IPS DF 4.7 (cell line): ENCODE measurements at regions not wholly inside any gene's neighbourhood (a gene's known extent, or its start where the extent isn't known, plus 50 kb on each side); places are given as distances from the start of the nearest gene placed in this dataset.
"Not testable (repeated sequence)": the region's sequence is repeated elsewhere in the genome, so short reads cannot be mapped to it uniquely, and the experiment has no call there.

Experiments
- DNase-seq: peaks from one replicate; pipeline ENCODE4 v3.0.0-alpha.2; 2013; ENCODE audit warnings: low spot score; ENCODE audit errors: extremely low read depth

GRCh38 chr5:93359296-93359959 lies 221.6 kb downstream of the NR2F1-AS1 start:
- DNase-seq: no peak

DNA sequence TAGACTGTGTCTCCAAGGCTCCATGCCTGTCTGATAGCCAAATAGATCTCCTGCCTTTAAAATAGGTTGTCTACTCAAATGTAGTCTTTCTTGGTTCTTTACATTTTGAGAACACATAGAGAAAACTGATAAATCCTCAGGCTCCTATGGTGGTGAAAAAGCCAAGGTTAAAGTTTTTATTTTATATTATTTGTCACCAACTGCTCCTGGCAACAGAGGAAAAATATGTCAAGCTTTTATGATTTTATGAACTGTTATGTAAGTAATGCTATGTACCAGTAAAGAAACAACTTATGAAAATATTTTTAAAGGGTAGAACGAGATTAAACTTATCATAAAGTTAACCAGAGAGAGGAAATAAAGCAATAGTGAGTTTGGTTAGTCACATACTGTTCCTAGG lies 222.8 kb downstream of the NR2F1-AS1 start:
- no peak for DNase-seq

GRCh38 chr5:93357686-93358085 lies 223.3 kb downstream of the NR2F1-AS1 start:
- no peak for DNase-seq

DNA sequence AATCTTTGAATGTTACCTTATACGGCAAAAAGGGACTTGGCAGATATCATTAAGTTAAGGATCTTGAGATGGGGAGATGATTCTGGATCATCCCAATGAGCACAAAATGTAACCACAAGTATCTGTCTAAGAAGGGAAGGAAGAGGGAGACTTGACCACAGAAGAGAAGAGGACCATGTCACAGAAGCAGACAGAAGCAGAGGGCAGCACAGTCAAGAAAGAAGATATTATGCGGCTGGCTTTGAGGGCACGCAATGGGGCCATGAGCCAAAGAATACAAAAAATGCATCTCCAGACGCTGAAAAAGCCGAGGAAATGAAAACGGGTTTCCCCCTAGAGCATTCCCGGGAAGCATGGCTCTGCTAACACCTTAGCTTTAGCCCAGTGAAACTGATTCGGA lies 225.3 kb downstream of the NR2F1-AS1 start:
- DNase-seq: no peak

GRCh38 chr5:93352186-93352585 lies 228.8 kb downstream of the NR2F1-AS1 start:
- DNase-seq: no peak

GRCh38 chr5:93349613-93350012 lies 231.4 kb downstream of the NR2F1-AS1 start:
- no peak for DNase-seq

- no peak for DNase-seq
Observed at GRCh38 chr5:93348231-93348630, 232.8 kb downstream of the NR2F1-AS1 start.

- not testable (repeated sequence) for DNase-seq
Observed at GRCh38 chr5:93346850-93347249, 234.2 kb downstream of the NR2F1-AS1 start.

- DNase-seq: no peak
Observed at GRCh38 chr5:93346301-93346700, 234.7 kb downstream of the NR2F1-AS1 start.

DNA sequence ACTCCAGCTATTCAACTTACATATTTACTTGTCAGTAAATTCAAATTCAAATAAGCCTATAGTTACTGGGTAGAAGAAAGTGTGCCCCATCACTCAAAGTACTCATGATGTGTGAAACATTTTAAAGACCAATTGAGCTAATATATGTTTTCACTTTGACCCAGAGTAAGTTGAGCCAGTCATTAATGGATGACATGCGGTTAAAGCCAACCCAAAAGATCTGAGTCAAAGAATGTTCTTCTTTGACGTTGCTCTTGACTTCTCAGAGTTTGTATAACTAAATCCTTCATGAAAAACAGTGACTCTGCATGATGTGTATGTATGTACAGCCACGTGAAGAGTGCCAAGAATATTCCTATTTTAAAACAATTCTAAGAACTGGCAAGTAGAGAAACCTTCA lies 237.4 kb downstream of the NR2F1-AS1 start:
- no peak for DNase-seq

DNA sequence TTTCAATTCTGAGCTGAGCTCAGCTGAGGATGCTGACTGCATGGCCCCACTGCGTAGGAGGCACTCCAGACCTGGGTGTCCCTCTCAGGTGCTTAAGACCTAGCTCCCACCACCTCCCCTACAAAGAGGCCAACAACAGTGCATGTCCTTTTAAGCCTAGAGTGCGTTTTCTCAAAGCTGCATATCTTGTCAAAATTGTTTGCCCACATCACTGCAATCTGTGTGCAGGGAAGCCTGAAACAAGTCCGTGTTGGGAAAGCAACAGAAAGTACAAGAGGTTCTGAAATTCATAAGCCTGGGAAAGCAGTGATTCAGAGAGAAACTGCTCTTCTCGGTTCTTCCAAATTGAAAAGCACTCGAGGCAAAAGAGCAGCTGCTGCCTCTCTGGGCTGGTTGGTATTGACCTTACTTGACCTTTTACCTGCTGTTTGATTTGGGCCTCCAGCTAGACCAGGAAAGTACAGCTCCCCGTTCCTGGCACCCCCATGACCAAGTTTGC lies 238.4 kb downstream of the NR2F1-AS1 start:
- no peak for DNase-seq

DNA sequence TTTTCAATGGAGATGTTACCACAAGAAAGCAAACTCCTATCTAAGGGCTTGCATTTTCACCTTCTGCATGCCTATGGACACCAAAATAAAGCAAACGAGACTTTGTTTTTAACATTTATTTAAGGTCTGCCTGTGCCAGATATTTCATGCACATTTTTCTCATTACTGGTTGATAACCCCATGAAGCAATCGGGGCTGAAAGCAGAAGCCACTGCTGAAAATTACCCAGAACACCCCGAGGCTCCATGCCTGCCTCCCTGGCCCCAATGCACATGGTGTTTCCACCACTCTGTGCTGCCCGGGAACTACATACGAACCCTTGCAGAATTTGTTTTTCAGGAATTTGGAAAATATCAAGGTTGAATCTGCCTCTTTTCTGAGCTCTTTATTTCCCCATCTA lies 240.1 kb downstream of the NR2F1-AS1 start:
- no peak for DNase-seq

- DNase-seq: no peak
Observed at GRCh38 chr5:93337138-93337537, 243.9 kb downstream of the NR2F1-AS1 start.

GRCh38 chr5:93336330-93337110 lies 244.5 kb downstream of the NR2F1-AS1 start:
- DNase-seq: no peak

DNA sequence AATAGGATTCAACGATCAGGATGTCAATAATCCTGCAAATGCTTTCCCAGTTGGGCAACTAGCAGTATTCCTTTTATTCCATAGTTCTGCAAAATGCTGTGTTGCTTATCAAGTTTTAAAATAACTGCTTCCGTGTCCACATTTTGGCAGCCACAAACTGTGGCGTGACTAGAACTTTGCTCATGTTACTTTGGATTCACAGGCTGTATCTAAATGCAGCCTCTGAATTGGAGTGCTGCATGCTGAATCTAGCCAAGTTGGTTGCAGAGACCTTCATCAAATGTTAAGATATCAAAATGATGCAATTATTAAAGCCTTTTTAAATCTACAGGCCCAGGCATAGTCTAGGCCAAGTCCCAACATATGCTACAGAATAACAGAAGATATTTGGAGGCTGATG lies 249.2 kb downstream of the NR2F1-AS1 start:
- no peak for DNase-seq

DNA sequence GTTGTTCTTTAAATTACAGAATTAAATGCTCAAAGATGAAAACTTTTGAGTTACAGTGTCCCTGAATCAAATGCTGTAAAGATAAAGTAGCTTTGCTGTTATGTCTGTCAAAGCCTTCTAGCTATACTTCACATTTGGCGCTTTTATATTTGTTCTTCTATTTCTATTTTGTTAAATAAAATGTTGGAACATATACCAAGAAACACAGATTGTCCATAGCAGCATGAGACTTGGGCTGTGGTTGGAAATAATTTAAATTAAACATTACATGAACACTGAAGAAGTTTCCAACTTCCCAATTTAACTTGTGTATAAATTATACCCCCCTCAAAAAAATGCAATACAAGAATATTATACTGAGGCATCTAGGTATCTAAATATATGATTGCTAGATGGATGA lies 249.8 kb downstream of the NR2F1-AS1 start:
- DNase-seq: no peak

GRCh38 chr5:93330506-93330905 lies 250.5 kb downstream of the NR2F1-AS1 start:
- DNase-seq: no peak

DNA sequence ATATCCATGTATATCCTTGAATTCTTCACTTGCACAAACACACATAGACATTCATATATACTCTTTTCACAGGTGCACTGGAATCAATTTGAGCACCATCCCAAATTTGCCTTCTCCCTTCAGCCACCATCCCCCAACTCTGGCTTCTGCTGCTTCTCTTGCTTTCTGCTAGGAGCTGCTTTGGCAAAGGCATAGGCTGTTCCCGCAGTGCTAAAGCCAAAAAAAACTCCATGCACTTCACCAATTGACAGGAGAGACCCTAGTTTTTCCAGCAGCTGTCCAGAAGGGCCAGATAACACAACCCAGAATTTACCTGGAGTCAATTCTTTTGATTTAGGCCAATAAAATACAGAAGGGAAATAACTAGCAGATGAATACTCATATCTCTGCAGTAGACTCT lies 251.3 kb downstream of the NR2F1-AS1 start:
- DNase-seq: no peak

DNA sequence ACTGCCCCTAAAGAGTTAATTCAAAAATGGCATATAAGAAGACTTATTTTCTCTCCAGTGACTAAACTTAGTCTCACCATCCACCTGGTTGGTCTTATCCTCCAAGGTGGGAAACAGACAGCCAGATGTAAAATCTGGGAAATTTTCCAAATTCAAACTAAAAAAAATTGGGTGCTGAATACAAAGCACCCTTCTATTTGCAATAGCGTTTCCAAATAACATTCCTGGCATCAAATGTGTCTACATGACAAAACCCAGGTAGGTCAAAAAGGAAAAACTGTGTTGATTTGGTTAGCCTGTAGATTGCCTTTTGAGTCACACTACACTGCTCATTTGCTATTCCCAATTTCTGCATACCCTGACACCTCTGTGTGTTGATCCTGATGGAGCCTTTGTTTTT lies 252.2 kb downstream of the NR2F1-AS1 start:
- DNase-seq: no peak

GRCh38 chr5:93327605-93328004 lies 253.4 kb downstream of the NR2F1-AS1 start:
- no peak for DNase-seq

- DNase-seq: no peak
Observed at GRCh38 chr5:93325946-93326345, 255.1 kb downstream of the NR2F1-AS1 start.

GRCh38 chr5:93322974-93323860 lies 257.8 kb downstream of the NR2F1-AS1 start:
- no peak for DNase-seq
